Stimulated activated CD8-positive, alpha-beta memory T cell treated with anti-CD3 and anti-CD28 coated beads, Interleukin-4, amount 100 ng/mL, for 1 hour (primary cell): ENCODE measurements at regions not wholly inside any gene's neighbourhood (a gene's known extent, or its start where the extent isn't known, plus 50 kb on each side); places are given as distances from the start of the nearest gene placed in this dataset.
"Not testable (repeated sequence)": the region's sequence is repeated elsewhere in the genome, so short reads cannot be mapped to it uniquely, and the experiment has no call there.

Experiments used
- DNase-seq, 2 donors: peaks; one replicate each; pipeline ENCODE4 v3.0.0-alpha.2; 2020; ENCODE audit warnings: low read depth in 2 of 2, low spot score in 1 of 2

GRCh38 chr15:93333796-93334195, 244.8 kb upstream of the RGMA start:
- DNase-seq = no peak

GRCh38 chr15:93333126-93333525, 244.1 kb upstream of the RGMA start:
- not testable (repeated sequence) for DNase-seq

GRCh38 chr15:93332168-93332553, 243.2 kb upstream of the RGMA start:
- no peak for DNase-seq

GRCh38 chr15:93331545-93332167, 242.6 kb upstream of the RGMA start:
- no peak for DNase-seq

GRCh38 chr15:93330912-93331544, 242.0 kb upstream of the RGMA start:
- no peak for DNase-seq

GRCh38 chr15:93327364-93327763, 238.4 kb upstream of the RGMA start:
- no peak for DNase-seq

- DNase-seq = no peak
Measured at GRCh38 chr15:93324186-93324975, 235.4 kb upstream of the RGMA start.

- DNase-seq = no peak
Measured at GRCh38 chr15:93321881-93322282, 232.9 kb upstream of the RGMA start.

GRCh38 chr15:93319121-93319814, 230.3 kb upstream of the RGMA start:
- DNase-seq = no peak

GRCh38 chr15:93317772-93318171, 228.8 kb upstream of the RGMA start:
- DNase-seq = no peak

- DNase-seq = no peak
Measured at GRCh38 chr15:93314245-93314644, 225.2 kb upstream of the RGMA start.

- DNase-seq = no peak
Measured at GRCh38 chr15:93312891-93313486, 224.0 kb upstream of the RGMA start.

GRCh38 chr15:93311620-93312019, 222.6 kb upstream of the RGMA start:
- no peak for DNase-seq

- no peak for DNase-seq
Measured at GRCh38 chr15:93308026-93308690, 219.1 kb upstream of the RGMA start.

- no peak for DNase-seq
Measured at GRCh38 chr15:93307513-93307912, 218.5 kb upstream of the RGMA start.

GRCh38 chr15:93305306-93305705, 216.3 kb upstream of the RGMA start:
- no peak for DNase-seq

GRCh38 chr15:93302080-93302765, 213.2 kb upstream of the RGMA start:
- no peak for DNase-seq

- no peak for DNase-seq
Measured at GRCh38 chr15:93300796-93301195, 211.8 kb upstream of the RGMA start.

GRCh38 chr15:93299675-93300074, 210.7 kb upstream of the RGMA start:
- no peak for DNase-seq

- DNase-seq = no peak
Measured at GRCh38 chr15:93298901-93299300, 209.9 kb upstream of the RGMA start.
